Natural killer cell (primary cell): ENCODE measurements at regions not wholly inside any gene's neighbourhood (a gene's known extent, or its start where the extent isn't known, plus 50 kb on each side); places are given as distances from the start of the nearest gene placed in this dataset.

Source experiments
- ATAC-seq, 3 donors: fragments of 150-1000 bp in 2 of 3; fragments of 200-7000 bp in 1 of 3; cut with Tn5 transposase; 1 replicate in 1 of 3; 2 replicates in 2 of 3; pipeline ENCODE4 v1.10.0; 2021; ENCODE audit warnings: mild to moderate bottlenecking in 2 of 3, moderate library complexity in 2 of 3
- DNase-seq, 2 donors: peaks; one replicate each; pipeline versions ENCODE4 v3.0.0 to v3.0.0-alpha.2; 2013 to 2021; ENCODE audit warnings: mixed read lengths in 1 of 2
- H3K27ac ChIP-seq: one replicate; pipeline ENCODE4 v1.5.1; 2013; ENCODE audit warnings: mild to moderate bottlenecking, low read length
- H3K27me3 ChIP-seq: one replicate; pipeline ENCODE4 v1.6.1; 2013; ENCODE audit warnings: low read length; ENCODE audit not compliant: control insufficient read depth, insufficient read depth
- H3K36me3 ChIP-seq: one replicate; pipeline ENCODE4 v1.6.1; 2013; ENCODE audit warnings: low read length; ENCODE audit not compliant: control insufficient read depth, insufficient read depth
- H3K4me1 ChIP-seq: one replicate; pipeline ENCODE4 v1.6.1; 2013; ENCODE audit warnings: low read length; ENCODE audit not compliant: control insufficient read depth, insufficient read depth
- H3K4me3 ChIP-seq: one replicate; pipeline ENCODE4 v1.5.1; 2013; ENCODE audit warnings: low read length
- H3K9me3 ChIP-seq: one replicate; pipeline ENCODE4 v1.6.1; 2013; ENCODE audit warnings: low read length; ENCODE audit not compliant: control insufficient read depth, insufficient read depth
- H3K27ac Mint-ChIP-seq, 2 donors: one replicate each; pipeline ENCODE4 v1.8.0; 2022; ENCODE audit warnings: mild to moderate bottlenecking in 2 of 2, mixed read lengths in 2 of 2, moderate library complexity in 1 of 2
- H3K27me3 Mint-ChIP-seq, 2 donors: one replicate each; pipeline ENCODE4 v1.8.0; 2022; ENCODE audit warnings: low read depth in 2 of 2, mixed read lengths in 2 of 2
- H3K36me3 Mint-ChIP-seq: one replicate; pipeline ENCODE4 v1.8.0; 2022; ENCODE audit warnings: mixed read lengths
- H3K4me1 Mint-ChIP-seq, 2 donors: one replicate each; pipeline ENCODE4 v1.8.0; 2022; ENCODE audit warnings: mixed read lengths in 2 of 2
- H3K4me3 Mint-ChIP-seq: one replicate; pipeline ENCODE4 v1.8.0; 2022; ENCODE audit warnings: mild to moderate bottlenecking, moderate library complexity, mixed read lengths
- H3K9me3 Mint-ChIP-seq, 2 donors: one replicate each; pipeline ENCODE4 v1.8.0; 2022; ENCODE audit warnings: mixed read lengths in 2 of 2
- WGBS: methylation state at CpG from one replicate; pipeline ENCODE4 v1.1.7; 2013; ENCODE audit warnings: missing lambda C conversion rate; ENCODE audit not compliant: insufficient coverage; 5-methylcytosine and 5-hydroxymethylcytosine counted together
- intact Hi-C: fragments of 100-400 bp; cut with micrococcal nuclease; formaldehyde crosslinking; loops from one replicate; pipeline ENCODE4 v1.14.2; 2022
- TF ChIP-seq, protein P1 (sequence below): fragments of 200-600 bp; IDR thresholded peaks from one replicate; pipeline ENCODE4 v1.8.0; 2022; ENCODE audit warnings: antibody characterized with exemption

DNA sequence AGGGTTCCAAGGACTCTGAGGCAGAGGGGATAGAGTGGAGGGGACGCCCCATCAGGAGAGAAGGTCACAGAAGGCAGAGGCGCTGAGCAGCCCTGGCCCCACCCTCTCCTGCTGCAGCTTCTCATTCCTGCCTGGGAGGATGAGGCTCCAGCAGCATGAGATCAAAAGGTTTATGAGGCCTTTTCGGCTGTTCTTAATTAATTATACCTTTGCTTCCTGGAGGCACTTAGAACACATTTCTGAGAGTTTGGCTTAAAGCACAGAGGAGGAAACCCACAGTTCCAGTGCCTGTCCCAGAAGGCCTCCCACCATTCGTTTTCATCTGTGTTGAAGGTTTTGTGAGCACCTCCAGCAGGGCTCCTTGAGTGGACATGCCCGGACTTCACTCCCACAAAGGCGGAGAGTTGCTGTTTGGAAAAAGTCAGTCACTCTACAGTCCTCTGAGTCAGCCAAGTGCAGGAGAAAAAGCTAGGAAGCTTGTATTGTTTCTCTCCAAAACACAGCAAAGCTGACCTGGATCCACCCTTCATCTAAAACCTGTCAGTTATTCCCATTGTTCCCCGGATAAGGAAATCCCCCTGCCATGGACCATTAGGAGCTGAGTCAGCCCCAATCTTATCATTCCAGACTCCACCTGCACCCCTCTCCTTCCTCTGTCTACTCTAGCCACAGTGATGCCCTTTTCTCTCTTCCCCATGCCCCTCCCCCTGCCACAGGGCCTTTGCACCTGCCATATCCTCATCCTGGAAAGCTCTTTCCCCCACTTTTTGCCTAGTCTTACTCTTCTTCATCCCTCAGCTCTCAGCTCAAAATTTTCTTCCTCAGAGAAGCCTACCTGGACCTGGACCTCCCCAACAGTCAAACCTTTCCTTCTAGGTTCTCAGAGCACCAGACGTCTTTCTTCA lies 276.8 kb downstream of the FBXW7 start:
- TF ChIP-seq, protein P1, sequence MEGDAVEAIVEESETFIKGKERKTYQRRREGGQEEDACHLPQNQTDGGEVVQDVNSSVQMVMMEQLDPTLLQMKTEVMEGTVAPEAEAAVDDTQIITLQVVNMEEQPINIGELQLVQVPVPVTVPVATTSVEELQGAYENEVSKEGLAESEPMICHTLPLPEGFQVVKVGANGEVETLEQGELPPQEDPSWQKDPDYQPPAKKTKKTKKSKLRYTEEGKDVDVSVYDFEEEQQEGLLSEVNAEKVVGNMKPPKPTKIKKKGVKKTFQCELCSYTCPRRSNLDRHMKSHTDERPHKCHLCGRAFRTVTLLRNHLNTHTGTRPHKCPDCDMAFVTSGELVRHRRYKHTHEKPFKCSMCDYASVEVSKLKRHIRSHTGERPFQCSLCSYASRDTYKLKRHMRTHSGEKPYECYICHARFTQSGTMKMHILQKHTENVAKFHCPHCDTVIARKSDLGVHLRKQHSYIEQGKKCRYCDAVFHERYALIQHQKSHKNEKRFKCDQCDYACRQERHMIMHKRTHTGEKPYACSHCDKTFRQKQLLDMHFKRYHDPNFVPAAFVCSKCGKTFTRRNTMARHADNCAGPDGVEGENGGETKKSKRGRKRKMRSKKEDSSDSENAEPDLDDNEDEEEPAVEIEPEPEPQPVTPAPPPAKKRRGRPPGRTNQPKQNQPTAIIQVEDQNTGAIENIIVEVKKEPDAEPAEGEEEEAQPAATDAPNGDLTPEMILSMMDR, result no peak
- Histone ChIP-seq H3K9me3 (no peaks in the 10 kb centered on the region), H3K36me3 (no peaks in the 10 kb centered on the region), H3K27ac (no peak overlapping the region), H3K4me1 (peaks cover 36% of the 10 kb centered on the region), H3K4me3 (no peak overlapping the region), H3K27me3 (no peaks in the 10 kb centered on the region)
- Mint-ChIP-seq H3K27me3 (peaks cover 12 to 24% of the 10 kb centered on the region in 2 donors), H3K4me3 (no peak overlapping the region), H3K27ac (no peak overlapping the region), H3K9me3 (peaks cover 2% of the 10 kb centered on the region in 2 donors), H3K4me1 (peaks cover 0 to 3% of the 10 kb centered on the region in 2 donors), H3K36me3 (no peaks in the 10 kb centered on the region)
- WGBS, result 74% methylated on average over 7 of the region's 8 CpGs
- no peak for DNase-seq
- intact Hi-C loops, result no loop called here
- ATAC-seq, result no peak

DNA sequence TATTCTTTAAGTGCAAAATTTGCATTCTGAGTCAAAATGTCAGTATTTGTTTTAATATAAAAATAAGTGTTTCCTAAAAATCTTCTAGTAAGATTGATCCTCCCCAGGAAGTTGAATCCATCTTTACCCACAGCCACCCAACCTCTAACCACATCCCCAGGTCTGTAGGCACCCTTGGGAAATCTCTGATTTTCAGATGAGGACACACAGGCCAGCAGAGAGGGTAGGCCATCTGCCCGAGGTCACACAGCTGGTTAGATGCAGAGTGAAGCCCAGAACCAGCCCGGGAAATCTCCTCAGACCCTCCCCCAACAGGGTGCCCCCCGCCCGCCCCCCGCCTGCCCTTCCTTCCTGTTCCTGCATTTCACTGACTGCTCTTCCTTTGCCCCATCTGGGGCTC lies 277.5 kb downstream of the FBXW7 start:
- TF ChIP-seq, protein P1, result no peak
- Mint-ChIP-seq H3K27me3 (peaks cover 11 to 24% of the 10 kb centered on the region in 2 donors), H3K9me3 (peaks cover 2% of the 10 kb centered on the region in 2 donors), H3K36me3 (no peaks in the 10 kb centered on the region), H3K4me1 (peaks cover 0 to 3% of the 10 kb centered on the region in 2 donors), H3K27ac (no peak overlapping the region), H3K4me3 (no peak overlapping the region)
- Histone ChIP-seq H3K9me3 (no peaks in the 10 kb centered on the region), H3K27me3 (no peaks in the 10 kb centered on the region), H3K27ac (no peak overlapping the region), H3K4me1 (peaks cover 36% of the 10 kb centered on the region), H3K36me3 (no peaks in the 10 kb centered on the region), H3K4me3 (no peak overlapping the region)
- WGBS, result 35% methylated on average over 2 of the region's 5 CpGs
- DNase-seq (no peak), ATAC-seq (no peak)
- intact Hi-C loops, result no loop called here

GRCh38 chr4:152257601-152258066 lies 278.3 kb downstream of the FBXW7 start:
- peaks cover 2% of the 10 kb centered on the region in 2 donors for H3K9me3 Mint-ChIP-seq

More at GRCh38 chr4:152257601-152258066, 278.3 kb downstream of the FBXW7 start:
- H3K4me3 Mint-ChIP-seq, result no peak overlapping the region
- H3K27me3 Mint-ChIP-seq, result peaks cover 11 to 24% of the 10 kb centered on the region in 2 donors
- intact Hi-C loops, result no loop called here
- ATAC-seq, result no peak
- no peaks in the 10 kb centered on the region for H3K36me3 ChIP-seq
- peaks cover 0 to 3% of the 10 kb centered on the region in 2 donors for H3K4me1 Mint-ChIP-seq
- H3K9me3 ChIP-seq, result no peaks in the 10 kb centered on the region
- H3K27ac Mint-ChIP-seq, result no peak overlapping the region
- H3K36me3 Mint-ChIP-seq, result no peaks in the 10 kb centered on the region
- peaks cover 36% of the 10 kb centered on the region for H3K4me1 ChIP-seq
- no peaks in the 10 kb centered on the region for H3K27me3 ChIP-seq
- no peak for DNase-seq
- no peak overlapping the region for H3K4me3 ChIP-seq
- WGBS, result 76% methylated on average over 5 of the region's 5 CpGs
- TF ChIP-seq, protein P1, result no peak
- no peak overlapping the region for H3K27ac ChIP-seq
